H1 (cell line): ENCODE measurements at regions not wholly inside any gene's neighbourhood (a gene's known extent, or its start where the extent isn't known, plus 50 kb on each side); places are given as distances from the start of the nearest gene placed in this dataset.

Experiments
- CTCF ChIA-PET: fragments of 300-600 bp; sonication (Branson Sonifier 250); formaldehyde crosslinking; loops from one replicate; lab custom pipeline; 2021; ENCODE audit not compliant: partially characterized antibody; lab: Charles Lee
- POLR2A ChIA-PET: fragments of 300-600 bp; sonication (Branson Sonifier 250); formaldehyde crosslinking; loops from one replicate; lab custom pipeline; 2021; ENCODE audit warnings: inconsistent platforms; ENCODE audit not compliant: partially characterized antibody; lab: Charles Lee
- DNase-seq, 2 experiments: peaks; one replicate each; pipeline versions ENCODE4 v3.0.0 to v3.0.0-alpha.2; 2010 to 2022; ENCODE audit warnings: low spot score in 2 of 2, low read depth in 1 of 2, mixed read lengths in 1 of 2
- FAIRE-seq: peaks from 2 replicates; lab custom pipeline; 2011; peaks lifted over from hg19 to GRCh38; lab: Jason Lieb, UNC
- H2AFZ ChIP-seq: 2 replicates; pipeline ENCODE4 v1.8.1; 2012; ENCODE audit warnings: low read length, inconsistent platforms
- H2AK5ac ChIP-seq: 2 replicates; pipeline ENCODE4 v1.6.1; 2013; ENCODE audit warnings: low read depth, low read length
- H2BK120ac ChIP-seq: replicated peaks from 2 replicates; pipeline ENCODE3; 2013; ENCODE audit warnings: low read depth, low read length, inconsistent platforms
- H2BK12ac ChIP-seq: 2 replicates; pipeline ENCODE4 v1.6.1; 2013; ENCODE audit warnings: low read depth, low read length
- H2BK15ac ChIP-seq: 2 replicates; pipeline ENCODE4 v1.6.1; 2013; ENCODE audit warnings: low read length
- H2BK20ac ChIP-seq: 2 replicates; pipeline ENCODE4 v1.6.1; 2013; ENCODE audit warnings: low read length
- H2BK5ac ChIP-seq: 2 replicates; pipeline ENCODE4 v1.6.1; 2013; ENCODE audit warnings: low read depth, low read length
- H3K14ac ChIP-seq: 2 replicates; pipeline ENCODE4 v1.6.1; 2013; ENCODE audit warnings: inconsistent platforms; ENCODE audit not compliant: insufficient read length
- H3K18ac ChIP-seq: 2 replicates; pipeline ENCODE4 v1.6.1; 2013; ENCODE audit warnings: low read length; ENCODE audit errors: extremely low read depth
- H3K23ac ChIP-seq: 2 replicates; pipeline ENCODE4 v1.6.1; 2013; ENCODE audit warnings: inconsistent platforms; ENCODE audit not compliant: insufficient read length
- H3K23me2 ChIP-seq: 2 replicates; pipeline ENCODE4 v1.6.1; 2013; ENCODE audit warnings: low read depth, low read length
- H3K27ac ChIP-seq: 2 replicates; pipeline ENCODE4 v1.6.1; 2011; ENCODE audit warnings: low read depth, low read length, inconsistent platforms
- H3K27me3 ChIP-seq, 4 experiments: replicated peaks in 1 of 4; 1 replicate in 1 of 4; 2 replicates in 3 of 4; pipeline versions ENCODE4 v1.6.1 to v1.8.1; 2011 to 2013; ENCODE audit warnings: low read length in 3 of 4, mild to moderate bottlenecking in 3 of 4, inconsistent platforms in 2 of 4, mixed read lengths in 2 of 4, moderate library complexity in 1 of 4; ENCODE audit not compliant: control insufficient read depth in 3 of 4, insufficient read depth in 3 of 4; ENCODE audit errors: extremely low read depth in 1 of 4
- H3K36me3 ChIP-seq, 4 experiments: 2 replicates each; pipeline versions ENCODE4 v1.6.1 to v1.8.1; 2011 to 2013; ENCODE audit warnings: mild to moderate bottlenecking in 4 of 4, low read length in 3 of 4, moderate library complexity in 2 of 4, control low read depth in 1 of 4, inconsistent platforms in 1 of 4; ENCODE audit not compliant: insufficient read depth in 4 of 4, control insufficient read depth in 2 of 4
- H3K4ac ChIP-seq: replicated peaks from 2 replicates; pipeline ENCODE3; 2013; ENCODE audit warnings: low read length, low read depth, mixed read lengths, inconsistent platforms; ENCODE audit not compliant: insufficient read length
- H3K4me1 ChIP-seq, 4 experiments: replicated peaks in 1 of 4; 1 replicate in 1 of 4; 2 replicates in 3 of 4; pipeline versions ENCODE4 v1.6.1 to v1.8.1; 2011 to 2013; ENCODE audit warnings: low read length in 3 of 4, inconsistent platforms in 2 of 4, mixed read lengths in 1 of 4; ENCODE audit not compliant: insufficient read depth in 4 of 4, control insufficient read depth in 3 of 4
- H3K4me2 ChIP-seq, 2 experiments: 2 replicates each; pipeline versions ENCODE4 v1.6.1 to v1.8.1; 2011 to 2013; ENCODE audit warnings: low read depth in 2 of 2, low read length in 2 of 2, control low read depth in 1 of 2, inconsistent platforms in 1 of 2, mild to moderate bottlenecking in 1 of 2; ENCODE audit not compliant: insufficient read depth in 1 of 2
- H3K4me3 ChIP-seq, 4 experiments: fragments of 200-600, 300-600 bp in 1 of 4; sonication (generic), shearing (Covaris generic), sonication (Bioruptor Twin) in 1 of 4; 2 replicates each; pipeline versions ENCODE4 v1.5.1 to v1.8.1; 2011 to 2016; ENCODE audit warnings: low read length in 4 of 4, low read depth in 3 of 4, control low read depth in 2 of 4, inconsistent platforms in 2 of 4, mild to moderate bottlenecking in 2 of 4, mixed read lengths in 1 of 4, moderate library complexity in 1 of 4; ENCODE audit not compliant: insufficient read depth in 2 of 4; ENCODE audit errors: extremely low read depth in 1 of 4
- H3K56ac ChIP-seq: replicated peaks from 2 replicates; pipeline ENCODE3; 2013; ENCODE audit warnings: low read depth, mild to moderate bottlenecking, mixed read lengths, low read length, inconsistent platforms; ENCODE audit not compliant: insufficient read length
- H3K79me1 ChIP-seq: 2 replicates; pipeline ENCODE4 v1.6.1; 2013; ENCODE audit warnings: low read depth, low read length, control low read depth
- H3K79me2 ChIP-seq, 2 experiments: 2 replicates each; pipeline versions ENCODE4 v1.6.1 to v1.8.1; 2012 to 2013; ENCODE audit warnings: low read length in 2 of 2, mild to moderate bottlenecking in 2 of 2, inconsistent platforms in 1 of 2; ENCODE audit not compliant: insufficient read depth in 2 of 2, control insufficient read depth in 1 of 2
- H3K9ac ChIP-seq, 4 experiments: replicated peaks in 1 of 4; 1 replicate in 1 of 4; 2 replicates in 3 of 4; pipeline versions ENCODE4 v1.6.1 to v1.8.1; 2011 to 2013; ENCODE audit warnings: low read depth in 3 of 4, low read length in 3 of 4, control low read depth in 2 of 4, mild to moderate bottlenecking in 2 of 4, moderate library complexity in 2 of 4, inconsistent platforms in 1 of 4; ENCODE audit errors: extremely low read depth in 1 of 4
- H3K9me3 ChIP-seq, 2 experiments: 2 replicates each; pipeline versions ENCODE4 v1.6.1 to v1.8.1; 2012 to 2013; ENCODE audit warnings: mild to moderate bottlenecking in 2 of 2, moderate library complexity in 2 of 2, control low read depth in 1 of 2, inconsistent platforms in 1 of 2, low read depth in 1 of 2, low read length in 1 of 2, mixed read lengths in 1 of 2; ENCODE audit not compliant: insufficient read depth in 2 of 2
- H4K20me1 ChIP-seq, 2 experiments: replicated peaks in 1 of 2; 2 replicates each; pipeline versions ENCODE3 to v1.8.1; 2011 to 2013; ENCODE audit warnings: inconsistent platforms in 2 of 2, low read length in 2 of 2, mild to moderate bottlenecking in 1 of 2; ENCODE audit not compliant: insufficient read depth in 2 of 2, control insufficient read depth in 1 of 2
- H4K5ac ChIP-seq: 2 replicates; pipeline ENCODE4 v1.6.1; 2013; ENCODE audit warnings: low read length, low read depth, mixed read lengths, inconsistent platforms; ENCODE audit not compliant: insufficient read length
- H4K8ac ChIP-seq: 2 replicates; pipeline ENCODE4 v1.8.0; 2013; ENCODE audit warnings: mild to moderate bottlenecking, moderate library complexity, low read length, inconsistent platforms; ENCODE audit not compliant: insufficient read depth; ENCODE audit errors: extremely low read depth
- H4K91ac ChIP-seq: replicated peaks from 2 replicates; pipeline ENCODE3; 2013; ENCODE audit warnings: low read length, mixed read lengths, inconsistent platforms; ENCODE audit not compliant: insufficient read length
- ATF3 ChIP-seq: IDR thresholded peaks from 2 replicates; pipeline ENCODE4 v1.6.1; 2011; ENCODE audit warnings: low read depth, mild to moderate bottlenecking, low read length; ENCODE audit not compliant: insufficient read depth
- BRCA1 ChIP-seq: IDR thresholded peaks from 2 replicates; pipeline ENCODE4 v1.6.1; 2012; ENCODE audit warnings: low read depth, low read length, improper control_type of control experiment
- CBX5 ChIP-seq: fragments of 300-800, 300-1000 bp; sonication (generic); IDR thresholded peaks from 2 replicates; pipeline ENCODE4 v1.7.1; 2016; ENCODE audit warnings: antibody characterized with exemption, low read length, low read depth
- CEBPB ChIP-seq: IDR thresholded peaks from 2 replicates; pipeline ENCODE4 v1.6.1; 2012; ENCODE audit warnings: low read depth, low read length
- HDAC6 ChIP-seq: IDR thresholded peaks from one replicate; pipeline ENCODE4 v1.7.1; 2012; ENCODE audit warnings: low read depth, mild to moderate bottlenecking, inconsistent platforms, low read length, moderate library complexity
- KDM4A ChIP-seq: IDR thresholded peaks from one replicate; pipeline ENCODE4 v1.7.1; 2012; ENCODE audit warnings: low read depth, mild to moderate bottlenecking, moderate library complexity, low read length, inconsistent platforms; ENCODE audit not compliant: severe bottlenecking
- PHF8 ChIP-seq: fragments of 200-600 bp; sonication (generic); conservative IDR thresholded peaks from 2 replicates; pipeline ENCODE4 v1.7.1; 2012; ENCODE audit warnings: low read depth, mild to moderate bottlenecking, inconsistent platforms, low read length, moderate library complexity
- POLR2A ChIP-seq, 2 experiments: IDR thresholded peaks; 1 replicate in 1 of 2; 2 replicates in 1 of 2; pipeline ENCODE4 v1.6.1; 2011; ENCODE audit warnings: low read depth in 2 of 2, low read length in 2 of 2, mild to moderate bottlenecking in 2 of 2; ENCODE audit errors: control extremely low read depth in 1 of 2
- RBBP5 ChIP-seq: IDR thresholded peaks from 2 replicates; pipeline ENCODE4 v1.7.1; 2012; ENCODE audit warnings: low read depth, mild to moderate bottlenecking, inconsistent platforms, low read length, moderate library complexity, borderline replicate concordance
- RNF2 ChIP-seq: fragments of 200-900, 300-1000 bp; sonication (generic); IDR thresholded peaks from 2 replicates; pipeline ENCODE4 v1.7.1; 2016; ENCODE audit warnings: borderline replicate concordance, low read depth, mild to moderate bottlenecking, antibody characterized with exemption, low read length; ENCODE audit not compliant: poor library complexity, severe bottlenecking; ENCODE audit errors: missing control alignments
- SIRT6 ChIP-seq: IDR thresholded peaks from one replicate; pipeline ENCODE4 v1.7.1; 2012; ENCODE audit warnings: low read length, inconsistent platforms
- SIX5 ChIP-seq: IDR thresholded peaks from 2 replicates; pipeline ENCODE4 v1.6.1; 2011; ENCODE audit warnings: mild to moderate bottlenecking, low read depth, low read length
- SP1 ChIP-seq: IDR thresholded peaks from 2 replicates; pipeline ENCODE4 v1.6.1; 2011; ENCODE audit warnings: low read depth, low read length
- TEAD4 ChIP-seq: IDR thresholded peaks from 2 replicates; pipeline ENCODE4 v1.6.1; 2012; ENCODE audit warnings: low read depth, low read length, inconsistent platforms, mixed read lengths
- YY1 ChIP-seq: IDR thresholded peaks from 2 replicates; pipeline ENCODE4 v1.6.1; 2011; ENCODE audit warnings: low read depth, mild to moderate bottlenecking, low read length
- ZNF274 ChIP-seq: IDR thresholded peaks from 2 replicates; pipeline ENCODE4 v1.7.0; 2012; ENCODE audit warnings: low read length, borderline replicate concordance; ENCODE audit errors: extremely low read depth

- Histone ChIP-seq H3K4me1 (peaks cover 0 to 4% (median 0%) of the 10 kb centered on the region in 4 experiments; a peak in 1 of 7 replicates), H3K4me2 (no peak overlapping the region), H3K56ac (no peak overlapping the region), H4K91ac (no peak overlapping the region), H3K27ac (no peak overlapping the region), H2AFZ (no peak overlapping the region), H3K4me3 (no peak overlapping the region), H3K27me3 (no peaks in the 10 kb centered on the region), H2BK20ac (no peak overlapping the region), H2BK120ac (no peak overlapping the region), H3K23me2 (no peaks in the 10 kb centered on the region; the same call in 1 of the 2 replicates), H2BK5ac (no peak overlapping the region), H4K20me1 (no peaks in the 10 kb centered on the region), H4K8ac (no peak overlapping the region), H2AK5ac (no peak overlapping the region), H3K9me3 (no peaks in the 10 kb centered on the region), H3K9ac (no peak overlapping the region), H2BK15ac (no peak overlapping the region), H3K18ac (no peak overlapping the region), H4K5ac (no peak overlapping the region), H3K4ac (no peak overlapping the region), H3K36me3 (no peaks in the 10 kb centered on the region), H3K14ac (no peak overlapping the region), H3K79me1 (no peaks in the 10 kb centered on the region), H3K23ac (no peak overlapping the region), H3K79me2 (no peaks in the 10 kb centered on the region), H2BK12ac (no peak overlapping the region)
- POLR2A ChIA-PET = no interaction called here
- FAIRE-seq (no peak), DNase-seq (no peak)
- CTCF ChIA-PET = interaction anchor here (1.2 kb wide), 1 partner anchor 1170 kb away, joined by 3 read pairs; no protein-coding TSS in a partner anchor
- no peak for TF ChIP-seq PHF8
- TF ChIP-seq ATF3 = no peak
- TF ChIP-seq SIX5 = no peak
- TF ChIP-seq ZNF274 = no peak
- no peak for TF ChIP-seq RNF2
- no peak for TF ChIP-seq BRCA1
- TF ChIP-seq KDM4A = no peak
- TF ChIP-seq RBBP5 = no peak
- TF ChIP-seq POLR2A (IDR thresholded peaks at IDR 0.05; ENCODE audit: control extremely low read depth in 1 of 2, low read depth in 2 of 2, low read length in 2 of 2) = no peak
- TF ChIP-seq SP1 = no peak
- TF ChIP-seq HDAC6 = no peak
- no peak for TF ChIP-seq YY1
- no peak for TF ChIP-seq CBX5
- TF ChIP-seq CEBPB = no peak
- no peak for TF ChIP-seq TEAD4
- TF ChIP-seq SIRT6 = no peak
Measured at GRCh38 chr12:92551853-92552397, 150.9 kb upstream of the PLEKHG7 start.
